ENCODE measurements at regions not wholly inside any gene's neighbourhood (a gene's known extent, or its start where the extent isn't known, plus 50 kb on each side); places are given as distances from the start of the nearest gene placed in this dataset.

DNA sequence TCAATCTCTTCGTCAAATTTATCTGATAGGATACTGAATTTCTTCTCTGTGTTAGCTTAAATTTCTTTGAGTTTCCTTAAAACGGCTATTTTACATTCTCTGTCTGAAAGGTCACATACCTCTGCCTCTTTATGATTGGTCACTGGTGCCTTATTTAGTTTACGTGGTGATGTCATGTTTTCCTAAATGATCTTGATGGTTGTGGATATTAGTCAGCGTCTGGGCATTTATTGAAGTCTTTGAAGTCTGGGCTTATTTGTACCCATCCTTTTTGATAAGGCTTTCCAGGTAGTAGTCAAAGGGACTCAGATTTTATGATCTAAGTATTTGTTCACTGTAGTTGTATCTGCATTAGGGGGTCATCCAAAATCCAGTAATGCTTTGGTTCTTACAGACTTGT lies 1407.5 kb upstream of the LRRTM3 start:
- TF ChIP-seq CTCF (IDR thresholded peaks at IDR 0.05; ENCODE audit: insufficient read depth, low read length, poor library complexity, severe bottlenecking) (no peak), EZH2phosphoT487 (conservative IDR thresholded peaks at IDR 0.05; ENCODE audit: low read length) (no peak)
